ENCODE measurements at regions not wholly inside any gene's neighbourhood (a gene's known extent, or its start where the extent isn't known, plus 50 kb on each side); places are given as distances from the start of the nearest gene placed in this dataset.

- Histone ChIP-seq H3K27ac (ENCODE audit: low read length) (no peak overlapping the region), H3K9ac (ENCODE audit: low read length in 2 of 2) (no peak overlapping the region)
These were observed 123.9 kb upstream of the GRIK3 start for GRCh38 chr1:37158113-37158749.

DNA sequence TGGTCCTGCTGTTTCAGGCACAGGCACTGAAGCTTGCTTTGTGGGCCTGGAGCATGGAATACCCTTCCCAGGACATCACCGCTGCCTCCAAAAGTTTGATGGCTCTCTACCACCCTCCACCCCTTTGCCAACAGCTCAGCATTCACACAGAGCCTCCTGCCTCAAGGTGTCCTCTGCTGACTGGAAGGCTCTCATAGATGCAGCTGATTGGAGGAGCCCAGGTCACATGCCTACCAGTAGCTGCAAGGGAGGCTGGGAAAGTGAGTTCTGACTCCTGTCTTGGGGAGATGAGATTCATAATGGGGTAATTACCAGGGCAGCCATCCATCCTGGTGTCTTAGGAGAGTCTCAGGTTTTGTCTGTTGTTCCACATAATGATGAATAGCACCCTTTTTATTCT lies 124.8 kb upstream of the GRIK3 start:
- peaks cover 0 to 7% of the 10 kb centered on the region in 2 donors for H3K27me3 ChIP-seq (ENCODE audit: control insufficient read depth in 1 of 2, insufficient read depth in 2 of 2, low read length in 2 of 2)
- no peak overlapping the region for H3K9ac ChIP-seq (ENCODE audit: low read length in 2 of 2)
- no peak overlapping the region for H3K4me3 ChIP-seq (ENCODE audit: low read length in 2 of 2)
- H3K4me1 ChIP-seq (ENCODE audit: control insufficient read depth, insufficient read depth, low read length) = no peaks in the 10 kb centered on the region
- H3K27ac ChIP-seq (ENCODE audit: low read length) = no peak overlapping the region
- peaks cover 3 to 12% of the 10 kb centered on the region in 2 donors for H3K9me3 ChIP-seq (ENCODE audit: control insufficient read depth in 2 of 2, low read length in 2 of 2)
- H3K36me3 ChIP-seq (ENCODE audit: control insufficient read depth in 2 of 2, insufficient read depth in 2 of 2, low read length in 2 of 2) = no peaks in the 10 kb centered on the region

More at GRCh38 chr1:37158113-37158749, 123.9 kb upstream of the GRIK3 start:
- Histone ChIP-seq H3K27me3 (ENCODE audit: control insufficient read depth in 1 of 2, insufficient read depth in 2 of 2, low read length in 2 of 2) (peaks cover 0 to 7% of the 10 kb centered on the region in 2 donors), H3K4me1 (ENCODE audit: control insufficient read depth, insufficient read depth, low read length) (no peaks in the 10 kb centered on the region), H3K4me3 (ENCODE audit: low read length in 2 of 2) (no peak overlapping the region), H3K9me3 (ENCODE audit: control insufficient read depth in 2 of 2, low read length in 2 of 2) (peaks cover 3 to 14% of the 10 kb centered on the region in 2 donors), H3K36me3 (ENCODE audit: control insufficient read depth in 2 of 2, insufficient read depth in 2 of 2, low read length in 2 of 2) (no peaks in the 10 kb centered on the region)

DNA sequence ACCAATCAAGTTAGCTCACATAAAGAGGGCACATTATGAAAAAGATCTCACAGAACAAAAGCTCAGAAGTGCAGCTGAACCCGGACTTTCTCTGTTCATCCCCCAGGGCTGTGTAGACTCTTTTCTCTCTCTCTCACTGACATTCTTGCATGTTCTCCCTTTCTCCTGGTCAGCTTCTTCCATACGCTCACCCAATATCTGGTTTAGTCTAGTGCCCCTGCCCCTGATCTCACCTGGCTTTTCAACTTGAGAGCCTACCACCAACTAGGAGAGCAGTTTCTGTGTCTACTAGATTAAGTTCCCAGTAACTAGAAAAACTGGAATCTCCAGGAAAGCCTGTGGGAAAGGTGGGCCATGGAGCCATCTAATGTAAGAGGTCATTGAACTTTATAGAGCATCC lies 126.9 kb upstream of the GRIK3 start:
- Histone ChIP-seq H3K9me3 (ENCODE audit: control insufficient read depth in 2 of 2, low read length in 2 of 2) (peaks cover 3 to 4% of the 10 kb centered on the region in 2 donors), H3K4me1 (ENCODE audit: control insufficient read depth, insufficient read depth, low read length) (no peaks in the 10 kb centered on the region), H3K36me3 (ENCODE audit: control insufficient read depth in 2 of 2, insufficient read depth in 2 of 2, low read length in 2 of 2) (no peaks in the 10 kb centered on the region), H3K27ac (ENCODE audit: low read length) (no peak overlapping the region), H3K27me3 (ENCODE audit: control insufficient read depth in 1 of 2, insufficient read depth in 2 of 2, low read length in 2 of 2) (peaks cover 0 to 6% of the 10 kb centered on the region in 2 donors), H3K4me3 (ENCODE audit: low read length in 2 of 2) (no peak overlapping the region), H3K9ac (ENCODE audit: low read length in 2 of 2) (no peak overlapping the region)

- peaks cover 0 to 4% of the 10 kb centered on the region in 2 donors for H3K27me3 ChIP-seq (ENCODE audit: control insufficient read depth in 1 of 2, insufficient read depth in 2 of 2, low read length in 2 of 2)
- no peak overlapping the region for H3K27ac ChIP-seq (ENCODE audit: low read length)
- H3K9ac ChIP-seq (ENCODE audit: low read length in 2 of 2) = no peak overlapping the region
- H3K36me3 ChIP-seq (ENCODE audit: control insufficient read depth in 2 of 2, insufficient read depth in 2 of 2, low read length in 2 of 2) = no peaks in the 10 kb centered on the region
- H3K4me1 ChIP-seq (ENCODE audit: control insufficient read depth, insufficient read depth, low read length) = no peaks in the 10 kb centered on the region
- H3K4me3 ChIP-seq (ENCODE audit: low read length in 2 of 2) = no peak overlapping the region
- H3K9me3 ChIP-seq (ENCODE audit: control insufficient read depth in 2 of 2, low read length in 2 of 2) = peaks cover 3 to 4% of the 10 kb centered on the region in 2 donors
These were observed 127.7 kb upstream of the GRIK3 start for GRCh38 chr1:37162059-37162458.

DNA sequence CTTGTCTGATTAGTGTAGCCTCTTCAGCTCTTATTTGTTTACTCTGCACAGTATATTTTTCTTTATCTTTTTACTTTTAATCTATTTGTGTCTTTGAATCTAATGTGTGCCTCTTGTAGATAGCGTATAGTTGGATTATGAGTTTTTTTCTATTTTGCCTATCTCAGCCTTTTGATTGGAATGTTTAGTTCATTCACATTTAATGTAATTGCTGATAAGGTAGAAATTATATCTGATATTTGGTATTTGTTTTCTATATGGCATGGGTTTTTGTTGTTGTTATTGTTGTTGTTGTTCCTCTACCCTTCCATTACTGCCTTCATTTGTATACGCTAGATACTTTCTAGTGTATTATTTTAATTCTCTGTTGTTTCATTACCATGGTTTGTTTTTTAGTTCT lies 131.7 kb upstream of the GRIK3 start:
- H3K27me3 ChIP-seq (ENCODE audit: control insufficient read depth in 1 of 2, insufficient read depth in 2 of 2, low read length in 2 of 2) = no peaks in the 10 kb centered on the region
- H3K9me3 ChIP-seq (ENCODE audit: control insufficient read depth in 2 of 2, low read length in 2 of 2) = peaks cover 4% of the 10 kb centered on the region in 2 donors

GRCh38 chr1:37167479-37167878 lies 133.2 kb upstream of the GRIK3 start:
- peaks cover 0 to 4% of the 10 kb centered on the region in 2 donors for H3K9me3 ChIP-seq (ENCODE audit: control insufficient read depth in 2 of 2, low read length in 2 of 2)
- H3K4me3 ChIP-seq (ENCODE audit: low read length in 2 of 2) = no peak overlapping the region
- no peak overlapping the region for H3K27ac ChIP-seq (ENCODE audit: low read length)
- H3K36me3 ChIP-seq (ENCODE audit: control insufficient read depth in 2 of 2, insufficient read depth in 2 of 2, low read length in 2 of 2) = no peaks in the 10 kb centered on the region
- H3K4me1 ChIP-seq (ENCODE audit: control insufficient read depth, insufficient read depth, low read length) = no peaks in the 10 kb centered on the region
- no peak overlapping the region for H3K9ac ChIP-seq (ENCODE audit: low read length in 2 of 2)
- H3K27me3 ChIP-seq (ENCODE audit: control insufficient read depth in 1 of 2, insufficient read depth in 2 of 2, low read length in 2 of 2) = peaks cover 0 to 3% of the 10 kb centered on the region in 2 donors

More for the DNA sequence above, 131.7 kb upstream of the GRIK3 start:
- H3K9ac ChIP-seq (ENCODE audit: low read length in 2 of 2) = no peak overlapping the region
- H3K4me3 ChIP-seq (ENCODE audit: low read length in 2 of 2) = no peak overlapping the region
- H3K4me1 ChIP-seq (ENCODE audit: control insufficient read depth, insufficient read depth, low read length) = no peaks in the 10 kb centered on the region
- H3K36me3 ChIP-seq (ENCODE audit: control insufficient read depth in 2 of 2, insufficient read depth in 2 of 2, low read length in 2 of 2) = no peaks in the 10 kb centered on the region
- no peak overlapping the region for H3K27ac ChIP-seq (ENCODE audit: low read length)

DNA sequence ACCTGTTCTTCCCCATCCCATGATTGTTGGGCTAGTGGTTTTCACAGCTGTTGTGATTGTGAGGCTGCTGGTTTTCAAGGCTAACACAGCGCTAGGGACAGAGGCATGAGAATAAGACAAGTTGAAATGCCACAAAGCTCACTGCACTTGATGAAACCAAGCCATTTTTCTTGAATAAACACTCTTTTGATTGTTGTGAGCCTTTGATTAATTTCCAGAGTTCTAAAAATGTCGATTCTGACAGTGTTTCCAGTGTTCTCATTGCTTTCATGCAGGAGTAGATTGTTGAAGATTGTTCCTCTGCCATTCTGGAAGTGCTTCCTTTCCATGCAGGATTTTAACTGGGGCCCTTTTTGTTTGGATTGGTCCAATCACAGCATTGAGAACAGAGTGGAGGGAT lies 134.9 kb upstream of the GRIK3 start:
- peaks cover 0 to 4% of the 10 kb centered on the region in 2 donors for H3K9me3 ChIP-seq (ENCODE audit: control insufficient read depth in 2 of 2, low read length in 2 of 2)
- peaks cover 0 to 3% of the 10 kb centered on the region in 2 donors for H3K27me3 ChIP-seq (ENCODE audit: control insufficient read depth in 1 of 2, insufficient read depth in 2 of 2, low read length in 2 of 2)
- no peak overlapping the region for H3K27ac ChIP-seq (ENCODE audit: low read length)
- no peak overlapping the region for H3K4me3 ChIP-seq (ENCODE audit: low read length in 2 of 2)
- H3K9ac ChIP-seq (ENCODE audit: low read length in 2 of 2) = no peak overlapping the region
- H3K36me3 ChIP-seq (ENCODE audit: control insufficient read depth in 2 of 2, insufficient read depth in 2 of 2, low read length in 2 of 2) = no peaks in the 10 kb centered on the region
- H3K4me1 ChIP-seq (ENCODE audit: control insufficient read depth, insufficient read depth, low read length) = no peaks in the 10 kb centered on the region

DNA sequence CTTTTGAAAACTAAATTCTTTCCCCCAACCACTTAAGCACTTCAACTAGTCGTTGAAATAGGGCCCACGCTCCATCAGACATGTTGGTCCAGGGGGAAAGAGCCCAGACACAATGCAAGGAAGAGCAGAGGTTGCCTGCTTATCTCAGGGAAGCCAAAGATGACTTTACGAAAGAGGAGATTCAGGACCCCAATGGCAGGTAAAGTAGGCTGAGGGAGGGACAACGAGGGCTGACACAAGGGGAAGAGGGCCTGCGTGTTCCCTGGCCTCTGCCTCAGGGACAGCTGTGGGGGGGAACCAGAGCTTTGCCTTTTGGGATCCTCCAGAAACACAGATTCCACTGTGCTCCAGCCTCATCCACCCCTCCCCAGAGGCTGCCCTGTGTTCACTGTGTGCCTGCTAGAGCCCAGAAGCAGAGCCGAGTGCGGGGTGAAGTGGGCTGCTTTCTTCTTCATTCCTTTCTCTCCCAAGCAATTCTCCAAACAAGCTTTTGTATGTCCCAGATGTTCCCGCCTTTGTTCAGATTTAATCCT lies 135.5 kb upstream of the GRIK3 start:
- peaks cover 0 to 3% of the 10 kb centered on the region in 2 donors for H3K27me3 ChIP-seq (ENCODE audit: control insufficient read depth in 1 of 2, insufficient read depth in 2 of 2, low read length in 2 of 2)
- peaks cover 0 to 4% of the 10 kb centered on the region in 2 donors for H3K9me3 ChIP-seq (ENCODE audit: control insufficient read depth in 2 of 2, low read length in 2 of 2)
- no peak overlapping the region for H3K27ac ChIP-seq (ENCODE audit: low read length)
- no peak overlapping the region for H3K4me3 ChIP-seq (ENCODE audit: low read length in 2 of 2)
- H3K9ac ChIP-seq (ENCODE audit: low read length in 2 of 2) = no peak overlapping the region
- H3K4me1 ChIP-seq (ENCODE audit: control insufficient read depth, insufficient read depth, low read length) = no peaks in the 10 kb centered on the region
- H3K36me3 ChIP-seq (ENCODE audit: control insufficient read depth in 2 of 2, insufficient read depth in 2 of 2, low read length in 2 of 2) = no peaks in the 10 kb centered on the region

DNA sequence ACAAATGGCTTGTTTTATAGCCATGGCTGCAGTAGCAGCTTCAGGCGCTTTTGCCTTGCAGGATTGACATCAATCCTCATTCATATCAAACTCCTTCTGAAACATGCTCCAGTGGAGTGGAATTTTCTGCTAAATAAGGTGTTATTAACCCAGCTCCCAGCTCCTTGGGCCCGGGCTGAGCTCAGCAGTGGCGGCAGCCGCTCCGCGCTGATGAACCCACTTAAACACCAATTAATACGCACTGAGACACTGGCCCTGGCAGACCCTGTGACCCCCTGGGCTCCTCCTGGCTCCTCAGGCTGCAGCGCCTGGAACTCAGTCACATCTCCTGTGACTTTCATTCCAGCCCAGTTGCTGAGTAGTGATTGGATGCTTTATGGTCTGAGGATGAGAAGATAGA lies 137.4 kb upstream of the GRIK3 start:
- no peak overlapping the region for H3K27ac ChIP-seq (ENCODE audit: low read length)
- peaks cover 0 to 10% of the 10 kb centered on the region in 2 donors for H3K27me3 ChIP-seq (ENCODE audit: control insufficient read depth in 1 of 2, insufficient read depth in 2 of 2, low read length in 2 of 2)
- no peak overlapping the region for H3K9ac ChIP-seq (ENCODE audit: low read length in 2 of 2)
- H3K36me3 ChIP-seq (ENCODE audit: control insufficient read depth in 2 of 2, insufficient read depth in 2 of 2, low read length in 2 of 2) = no peaks in the 10 kb centered on the region
- H3K9me3 ChIP-seq (ENCODE audit: control insufficient read depth in 2 of 2, low read length in 2 of 2) = peaks cover 0 to 4% of the 10 kb centered on the region in 2 donors
- no peaks in the 10 kb centered on the region for H3K4me1 ChIP-seq (ENCODE audit: control insufficient read depth, insufficient read depth, low read length)
- H3K4me3 ChIP-seq (ENCODE audit: low read length in 2 of 2) = no peak overlapping the region

- Histone ChIP-seq H3K9ac (ENCODE audit: low read length in 2 of 2) (no peak overlapping the region), H3K4me3 (ENCODE audit: low read length in 2 of 2) (no peak overlapping the region), H3K4me1 (ENCODE audit: control insufficient read depth, insufficient read depth, low read length) (no peaks in the 10 kb centered on the region), H3K9me3 (ENCODE audit: control insufficient read depth in 2 of 2, low read length in 2 of 2) (no peaks in the 10 kb centered on the region), H3K36me3 (ENCODE audit: control insufficient read depth in 2 of 2, insufficient read depth in 2 of 2, low read length in 2 of 2) (no peaks in the 10 kb centered on the region), H3K27ac (ENCODE audit: low read length) (no peak overlapping the region), H3K27me3 (ENCODE audit: control insufficient read depth in 1 of 2, insufficient read depth in 2 of 2, low read length in 2 of 2) (peaks cover 0 to 10% of the 10 kb centered on the region in 2 donors)
These were observed 140.0 kb upstream of the GRIK3 start for GRCh38 chr1:37174341-37174740.

DNA sequence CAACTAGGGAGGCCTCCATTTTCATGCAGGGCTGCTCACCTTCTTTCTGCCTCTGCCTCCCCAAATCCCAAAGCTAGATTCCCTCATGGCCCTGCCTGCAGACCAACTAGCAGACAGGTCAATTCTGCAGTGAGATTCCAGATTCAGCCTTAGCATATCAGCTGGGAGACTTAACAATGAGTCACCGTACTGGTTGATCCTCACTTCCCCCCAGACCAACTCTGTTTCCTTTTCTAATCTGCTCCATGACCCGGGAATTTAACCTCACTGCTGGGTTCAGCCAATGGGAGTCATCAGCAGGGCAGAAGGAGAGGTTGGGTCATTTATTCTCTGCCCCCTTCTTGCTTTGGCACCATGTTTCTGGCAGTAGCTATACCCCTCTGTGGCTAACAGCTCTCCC lies 140.6 kb upstream of the GRIK3 start:
- H3K27me3 ChIP-seq (ENCODE audit: control insufficient read depth in 1 of 2, insufficient read depth in 2 of 2, low read length in 2 of 2) = peaks cover 0 to 10% of the 10 kb centered on the region in 2 donors
- no peak overlapping the region for H3K27ac ChIP-seq (ENCODE audit: low read length)
- no peaks in the 10 kb centered on the region for H3K4me1 ChIP-seq (ENCODE audit: control insufficient read depth, insufficient read depth, low read length)
- no peaks in the 10 kb centered on the region for H3K36me3 ChIP-seq (ENCODE audit: control insufficient read depth in 2 of 2, insufficient read depth in 2 of 2, low read length in 2 of 2)
- H3K9ac ChIP-seq (ENCODE audit: low read length in 2 of 2) = no peak overlapping the region
- no peaks in the 10 kb centered on the region for H3K9me3 ChIP-seq (ENCODE audit: control insufficient read depth in 2 of 2, low read length in 2 of 2)
- no peak overlapping the region for H3K4me3 ChIP-seq (ENCODE audit: low read length in 2 of 2)
